ENCODE measurements at regions not wholly inside any gene's neighbourhood (a gene's known extent, or its start where the extent isn't known, plus 50 kb on each side); places are given as distances from the start of the nearest gene placed in this dataset.

DNA sequence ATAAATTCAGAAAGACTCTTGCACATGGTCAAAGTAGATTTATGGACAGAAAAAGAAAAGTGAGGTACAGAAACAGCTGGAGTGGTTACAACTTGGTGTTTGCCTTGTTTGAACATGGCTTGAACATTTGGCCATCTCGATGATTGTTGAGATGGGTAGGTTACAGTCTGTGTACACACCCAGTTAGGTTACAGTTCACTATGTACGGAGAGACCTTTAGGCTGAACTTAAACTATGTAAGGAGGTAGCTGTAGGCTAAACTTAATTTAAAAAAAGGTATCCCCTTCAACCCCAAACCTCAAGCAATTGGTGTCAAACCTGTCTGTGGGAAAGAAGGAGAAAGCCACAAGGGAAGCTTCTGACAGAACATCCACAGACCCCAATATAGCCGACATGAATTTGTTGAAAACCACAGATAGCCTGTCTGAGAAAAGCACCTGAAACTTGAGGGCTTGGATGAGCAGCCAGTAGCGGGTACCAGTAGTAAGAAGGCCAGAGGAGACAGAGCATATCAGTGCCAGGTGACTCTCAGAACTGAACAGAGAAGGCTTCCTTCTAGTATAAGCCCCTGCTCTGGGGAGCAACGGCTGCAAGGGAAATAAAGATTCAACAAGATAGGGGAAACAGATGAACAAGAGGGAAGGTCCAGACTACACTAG lies 247.9 kb upstream of the GALNTL6 start:
- Histone ChIP-seq H3K4me1 (ENCODE audit: insufficient read depth, low read length) (no peaks in the 10 kb centered on the region), H2AFZ (ENCODE audit: low read depth, low read length) (no peak overlapping the region), H3K27me3 (ENCODE audit: insufficient read depth, low read length) (no peaks in the 10 kb centered on the region), H3K4me3 (ENCODE audit: low read length) (no peak overlapping the region), H3K36me3 (ENCODE audit: insufficient read depth, low read length) (no peaks in the 10 kb centered on the region), H3K9me3 (ENCODE audit: low read length) (no peaks in the 10 kb centered on the region)

GRCh38 chr4:171561419-171561818 lies 251.8 kb upstream of the GALNTL6 start:
- H3K27me3 ChIP-seq (ENCODE audit: insufficient read depth, low read length): no peaks in the 10 kb centered on the region
- no peaks in the 10 kb centered on the region for H3K9me3 ChIP-seq (ENCODE audit: low read length)
- H3K4me3 ChIP-seq (ENCODE audit: low read length): no peak overlapping the region
- H3K4me1 ChIP-seq (ENCODE audit: insufficient read depth, low read length): no peaks in the 10 kb centered on the region
- no peak overlapping the region for H2AFZ ChIP-seq (ENCODE audit: low read depth, low read length)
- H3K36me3 ChIP-seq (ENCODE audit: insufficient read depth, low read length): no peaks in the 10 kb centered on the region

- Histone ChIP-seq H3K4me1 (ENCODE audit: insufficient read depth, low read length) (peaks cover 4% of the 10 kb centered on the region), H2AFZ (ENCODE audit: low read depth, low read length) (no peak overlapping the region), H3K9me3 (ENCODE audit: low read length) (no peaks in the 10 kb centered on the region), H3K36me3 (ENCODE audit: insufficient read depth, low read length) (no peaks in the 10 kb centered on the region), H3K4me3 (ENCODE audit: low read length) (no peak overlapping the region), H3K27me3 (ENCODE audit: insufficient read depth, low read length) (no peaks in the 10 kb centered on the region)
These were observed 259.2 kb upstream of the GALNTL6 start for GRCh38 chr4:171553961-171554360.

- no peak overlapping the region for H2AFZ ChIP-seq (ENCODE audit: low read depth, low read length)
- no peaks in the 10 kb centered on the region for H3K9me3 ChIP-seq (ENCODE audit: low read length)
- no peak overlapping the region for H3K4me3 ChIP-seq (ENCODE audit: low read length)
- no peaks in the 10 kb centered on the region for H3K4me1 ChIP-seq (ENCODE audit: insufficient read depth, low read length)
- H3K36me3 ChIP-seq (ENCODE audit: insufficient read depth, low read length): no peaks in the 10 kb centered on the region
- H3K27me3 ChIP-seq (ENCODE audit: insufficient read depth, low read length): no peaks in the 10 kb centered on the region
These were observed 270.6 kb upstream of the GALNTL6 start for GRCh38 chr4:171542640-171543039.

DNA sequence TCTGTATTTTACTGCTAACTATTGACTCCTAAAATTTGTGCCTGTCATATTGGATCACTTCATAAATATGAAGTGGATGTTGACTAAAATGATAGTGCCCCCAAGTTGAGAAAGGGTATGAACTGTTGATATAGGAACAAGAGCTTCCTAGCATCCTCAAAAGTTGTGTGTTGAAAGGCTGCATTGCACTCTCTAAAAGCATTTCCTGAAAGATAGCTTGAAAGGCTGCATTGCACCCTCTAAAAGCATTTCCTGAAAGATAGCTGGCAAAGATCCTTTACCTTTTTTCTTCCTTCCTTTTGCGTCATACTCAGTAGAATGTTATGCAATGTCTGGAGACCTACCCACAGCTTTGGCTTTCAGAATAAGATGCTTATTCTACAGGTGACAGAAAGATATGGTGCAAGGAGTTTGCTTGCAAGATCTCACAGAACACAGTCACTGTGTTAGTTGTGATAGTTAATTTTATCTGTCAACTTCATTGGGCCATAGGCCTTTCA lies 274.6 kb upstream of the GALNTL6 start:
- no peak overlapping the region for H2AFZ ChIP-seq (ENCODE audit: low read depth, low read length)
- H3K4me3 ChIP-seq (ENCODE audit: low read length): no peak overlapping the region
- no peaks in the 10 kb centered on the region for H3K27me3 ChIP-seq (ENCODE audit: insufficient read depth, low read length)
- no peaks in the 10 kb centered on the region for H3K36me3 ChIP-seq (ENCODE audit: insufficient read depth, low read length)
- no peaks in the 10 kb centered on the region for H3K9me3 ChIP-seq (ENCODE audit: low read length)
- H3K4me1 ChIP-seq (ENCODE audit: insufficient read depth, low read length): no peaks in the 10 kb centered on the region

DNA sequence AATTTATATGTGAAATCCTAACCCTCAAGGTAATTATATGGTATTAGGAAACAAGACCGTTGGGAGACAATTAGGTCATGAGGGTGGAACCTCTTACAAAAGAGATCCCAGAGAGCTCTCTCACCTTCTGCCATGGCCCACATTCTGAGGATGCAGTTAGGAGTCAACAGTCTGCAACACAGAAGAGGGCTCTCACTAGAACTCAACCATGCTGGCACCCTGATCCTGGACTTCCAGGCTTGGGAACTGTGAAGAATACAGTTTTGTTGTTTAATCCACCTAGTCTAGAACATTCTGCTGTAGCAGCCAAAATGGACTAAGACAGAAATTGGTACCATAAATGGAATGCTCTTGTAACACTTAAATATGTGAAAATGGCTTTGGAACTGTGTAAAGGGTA lies 278.8 kb upstream of the GALNTL6 start:
- no peak overlapping the region for H3K4me3 ChIP-seq (ENCODE audit: low read length)
- no peaks in the 10 kb centered on the region for H3K27me3 ChIP-seq (ENCODE audit: insufficient read depth, low read length)
- no peak overlapping the region for H2AFZ ChIP-seq (ENCODE audit: low read depth, low read length)
- no peaks in the 10 kb centered on the region for H3K36me3 ChIP-seq (ENCODE audit: insufficient read depth, low read length)
- no peaks in the 10 kb centered on the region for H3K9me3 ChIP-seq (ENCODE audit: low read length)
- no peaks in the 10 kb centered on the region for H3K4me1 ChIP-seq (ENCODE audit: insufficient read depth, low read length)

GRCh38 chr4:171532968-171533367 lies 280.2 kb upstream of the GALNTL6 start:
- Histone ChIP-seq H3K4me3 (ENCODE audit: low read length) (no peak overlapping the region), H2AFZ (ENCODE audit: low read depth, low read length) (no peak overlapping the region), H3K36me3 (ENCODE audit: insufficient read depth, low read length) (no peaks in the 10 kb centered on the region), H3K4me1 (ENCODE audit: insufficient read depth, low read length) (no peaks in the 10 kb centered on the region), H3K27me3 (ENCODE audit: insufficient read depth, low read length) (no peaks in the 10 kb centered on the region), H3K9me3 (ENCODE audit: low read length) (no peaks in the 10 kb centered on the region)

DNA sequence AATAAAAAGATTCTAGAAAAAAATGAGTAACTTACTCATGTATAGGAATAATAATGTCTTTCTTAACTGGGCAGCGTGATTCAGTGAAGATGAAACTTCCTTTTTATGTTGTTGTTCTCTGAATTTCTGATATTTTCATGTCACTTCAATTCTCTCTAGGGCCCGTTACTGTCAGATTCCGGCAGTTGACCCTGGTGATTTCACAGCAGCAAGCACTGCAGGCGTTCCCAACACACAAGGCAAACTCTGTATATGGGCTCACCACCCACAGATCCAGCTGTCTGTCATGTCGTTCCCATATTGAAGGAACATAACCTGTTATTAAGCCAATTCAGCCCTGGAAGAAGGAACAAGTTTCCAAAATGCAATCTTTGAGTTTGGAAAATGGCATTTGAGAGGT lies 288.3 kb upstream of the GALNTL6 start:
- no peak overlapping the region for H2AFZ ChIP-seq (ENCODE audit: low read depth, low read length)
- no peaks in the 10 kb centered on the region for H3K36me3 ChIP-seq (ENCODE audit: insufficient read depth, low read length)
- no peak overlapping the region for H3K4me3 ChIP-seq (ENCODE audit: low read length)
- no peaks in the 10 kb centered on the region for H3K4me1 ChIP-seq (ENCODE audit: insufficient read depth, low read length)
- no peaks in the 10 kb centered on the region for H3K27me3 ChIP-seq (ENCODE audit: insufficient read depth, low read length)
- no peaks in the 10 kb centered on the region for H3K9me3 ChIP-seq (ENCODE audit: low read length)

- no peak overlapping the region for H3K4me3 ChIP-seq (ENCODE audit: low read length)
- H2AFZ ChIP-seq (ENCODE audit: low read depth, low read length): no peak overlapping the region
- no peaks in the 10 kb centered on the region for H3K27me3 ChIP-seq (ENCODE audit: insufficient read depth, low read length)
- H3K4me1 ChIP-seq (ENCODE audit: insufficient read depth, low read length): no peaks in the 10 kb centered on the region
- no peaks in the 10 kb centered on the region for H3K9me3 ChIP-seq (ENCODE audit: low read length)
- no peaks in the 10 kb centered on the region for H3K36me3 ChIP-seq (ENCODE audit: insufficient read depth, low read length)
These were observed 291.5 kb upstream of the GALNTL6 start for GRCh38 chr4:171521726-171522125.

- Histone ChIP-seq H3K36me3 (ENCODE audit: insufficient read depth, low read length) (no peaks in the 10 kb centered on the region), H3K4me1 (ENCODE audit: insufficient read depth, low read length) (no peaks in the 10 kb centered on the region), H3K4me3 (ENCODE audit: low read length) (no peak overlapping the region), H2AFZ (ENCODE audit: low read depth, low read length) (no peak overlapping the region), H3K27me3 (ENCODE audit: insufficient read depth, low read length) (no peaks in the 10 kb centered on the region), H3K9me3 (ENCODE audit: low read length) (no peaks in the 10 kb centered on the region)
These were observed 293.7 kb upstream of the GALNTL6 start for GRCh38 chr4:171519457-171519856.

- Histone ChIP-seq H3K36me3 (ENCODE audit: insufficient read depth, low read length) (no peaks in the 10 kb centered on the region), H3K9me3 (ENCODE audit: low read length) (no peaks in the 10 kb centered on the region), H2AFZ (ENCODE audit: low read depth, low read length) (no peak overlapping the region), H3K27me3 (ENCODE audit: insufficient read depth, low read length) (no peaks in the 10 kb centered on the region), H3K4me3 (ENCODE audit: low read length) (no peak overlapping the region), H3K4me1 (ENCODE audit: insufficient read depth, low read length) (no peaks in the 10 kb centered on the region)
These were observed 295.3 kb upstream of the GALNTL6 start for GRCh38 chr4:171517883-171518282.

DNA sequence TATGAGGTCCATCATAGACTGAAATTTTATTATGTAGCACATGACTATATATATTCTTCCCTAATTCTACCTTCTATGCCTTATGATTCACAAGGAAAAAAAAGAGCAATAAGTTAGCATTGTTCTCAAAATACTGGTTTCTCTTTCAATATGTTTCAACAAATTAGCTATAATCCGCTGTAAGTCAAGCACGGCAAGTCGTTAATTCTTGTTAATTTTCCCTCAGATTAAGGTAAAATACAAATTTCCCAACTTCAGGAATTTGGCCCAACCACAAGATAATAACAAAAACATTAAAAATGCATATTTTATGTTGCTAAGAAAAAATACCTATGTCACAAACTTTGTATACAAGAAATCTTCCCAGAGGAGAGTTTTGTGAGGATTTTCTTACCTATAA lies 296.5 kb upstream of the GALNTL6 start:
- Histone ChIP-seq H3K9me3 (ENCODE audit: low read length) (no peaks in the 10 kb centered on the region), H3K27me3 (ENCODE audit: insufficient read depth, low read length) (no peaks in the 10 kb centered on the region), H3K4me1 (ENCODE audit: insufficient read depth, low read length) (no peaks in the 10 kb centered on the region), H3K36me3 (ENCODE audit: insufficient read depth, low read length) (no peaks in the 10 kb centered on the region), H2AFZ (ENCODE audit: low read depth, low read length) (no peak overlapping the region), H3K4me3 (ENCODE audit: low read length) (no peak overlapping the region)

DNA sequence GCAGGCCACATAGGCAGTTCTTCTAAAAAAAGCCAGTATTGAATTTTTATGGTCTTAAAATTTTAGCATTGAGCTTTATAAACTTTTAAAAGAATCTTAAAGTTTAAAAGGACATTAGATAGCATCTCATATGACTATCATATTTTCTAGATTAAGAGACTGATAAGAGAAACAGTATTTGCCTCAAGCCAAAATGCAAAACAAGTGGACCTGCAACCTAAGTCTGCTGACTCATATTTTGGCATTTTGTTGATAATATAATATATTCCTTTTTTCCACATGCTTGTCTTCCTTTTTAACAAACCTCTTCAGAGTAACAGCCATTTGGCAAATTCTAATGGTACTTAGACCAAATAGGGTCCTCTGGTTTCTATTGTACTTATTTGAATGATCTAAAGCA lies 328.5 kb upstream of the GALNTL6 start:
- no peaks in the 10 kb centered on the region for H3K36me3 ChIP-seq (ENCODE audit: insufficient read depth, low read length)
- no peak overlapping the region for H3K4me3 ChIP-seq (ENCODE audit: low read length)
- H3K27me3 ChIP-seq (ENCODE audit: insufficient read depth, low read length): no peaks in the 10 kb centered on the region
- H3K9me3 ChIP-seq (ENCODE audit: low read length): no peaks in the 10 kb centered on the region
- H3K4me1 ChIP-seq (ENCODE audit: insufficient read depth, low read length): no peaks in the 10 kb centered on the region
- H2AFZ ChIP-seq (ENCODE audit: low read depth, low read length): no peak overlapping the region

- Histone ChIP-seq H3K4me1 (ENCODE audit: insufficient read depth, low read length) (no peaks in the 10 kb centered on the region), H3K27me3 (ENCODE audit: insufficient read depth, low read length) (no peaks in the 10 kb centered on the region), H3K9me3 (ENCODE audit: low read length) (no peaks in the 10 kb centered on the region), H3K36me3 (ENCODE audit: insufficient read depth, low read length) (no peaks in the 10 kb centered on the region), H2AFZ (ENCODE audit: low read depth, low read length) (no peak overlapping the region), H3K4me3 (ENCODE audit: low read length) (no peak overlapping the region)
These were observed 335.0 kb upstream of the GALNTL6 start for GRCh38 chr4:171478181-171478580.
